Stimulated activated CD4-positive, alpha-beta T cell treated with anti-CD3 and anti-CD28 coated beads, Interleukin-2, amount 100 ng/mL, for 48 hours (primary cell): ENCODE measurements at regions not wholly inside any gene's neighbourhood (a gene's known extent, or its start where the extent isn't known, plus 50 kb on each side); places are given as distances from the start of the nearest gene placed in this dataset.
"Not testable (repeated sequence)": the region's sequence is repeated elsewhere in the genome, so short reads cannot be mapped to it uniquely, and the experiment has no call there.

Experiments
- DNase-seq, 2 donors: peaks; one replicate each; pipeline ENCODE4 v3.0.0-alpha.2; 2020

GRCh38 chr2:8559805-8560204 lies 122.1 kb upstream of the ID2 start:
- DNase-seq: no peak

GRCh38 chr2:8561692-8562091 lies 120.2 kb upstream of the ID2 start:
- DNase-seq: not testable (repeated sequence)

GRCh38 chr2:8563814-8564474 lies 117.9 kb upstream of the ID2 start:
- no peak for DNase-seq

- no peak for DNase-seq
Observed at GRCh38 chr2:8564475-8564874, 117.4 kb upstream of the ID2 start.

GRCh38 chr2:8565399-8566154 lies 116.3 kb upstream of the ID2 start:
- DNase-seq: no peak

DNA sequence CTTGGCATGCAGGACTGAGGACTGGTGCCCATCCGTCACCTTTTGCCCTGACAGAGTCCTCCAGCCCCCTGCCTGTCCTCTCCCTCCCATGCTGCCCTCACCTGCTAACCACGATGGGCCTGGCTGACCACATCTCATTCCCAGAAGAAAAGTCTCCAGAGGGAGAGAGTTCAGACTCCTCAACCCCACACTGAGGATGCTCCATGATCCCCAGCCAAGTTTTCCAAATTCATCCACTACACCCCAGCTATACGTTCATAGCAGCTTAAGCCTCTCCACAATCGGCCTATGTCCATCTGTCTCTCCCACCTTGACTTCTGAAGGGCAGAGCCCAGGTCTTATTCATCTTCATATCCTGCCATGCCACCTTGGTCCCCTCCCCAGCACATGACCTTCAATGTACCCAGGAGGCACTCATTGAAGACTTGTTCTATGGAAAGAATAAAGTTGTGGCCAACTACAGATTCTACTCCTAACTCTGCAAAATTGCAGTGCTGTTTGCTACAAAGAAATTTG lies 115.6 kb upstream of the ID2 start:
- no peak for DNase-seq

DNA sequence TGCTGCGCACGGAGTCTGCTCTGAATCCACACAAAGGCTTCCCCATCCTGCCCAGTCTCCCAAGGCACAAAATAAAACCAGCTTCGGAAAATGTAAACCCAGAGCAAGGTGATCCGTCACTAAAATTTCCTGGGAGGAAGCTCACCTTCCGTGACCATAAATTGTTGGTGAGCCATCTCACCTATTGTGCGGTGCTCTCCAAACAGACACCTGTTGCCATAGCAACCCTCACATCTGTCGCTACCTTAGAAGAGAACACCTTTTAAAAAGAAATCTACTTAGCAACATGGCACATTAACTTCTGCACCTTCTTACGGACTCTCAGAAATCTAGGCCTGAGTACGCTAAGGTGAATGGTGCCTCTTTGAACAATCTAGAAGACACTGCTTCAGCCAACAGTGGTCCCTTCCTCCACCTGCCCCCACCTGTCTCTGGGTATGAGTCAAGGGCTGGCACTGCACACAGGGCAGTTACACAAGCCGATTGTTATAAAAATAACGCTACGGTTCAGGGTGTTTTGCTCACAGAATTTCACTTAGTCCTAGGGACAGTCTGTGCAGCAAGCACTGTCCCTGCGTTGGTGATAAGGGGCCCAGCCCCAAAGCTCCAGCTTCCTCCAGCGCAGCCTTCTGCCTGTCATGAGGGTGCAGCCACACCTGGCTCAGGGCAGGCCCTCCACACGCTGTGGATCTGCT lies 114.9 kb upstream of the ID2 start:
- no peak for DNase-seq

GRCh38 chr2:8567469-8568260 lies 114.2 kb upstream of the ID2 start:
- DNase-seq: no peak

GRCh38 chr2:8568543-8569302 lies 113.1 kb upstream of the ID2 start:
- DNase-seq: no peak

DNA sequence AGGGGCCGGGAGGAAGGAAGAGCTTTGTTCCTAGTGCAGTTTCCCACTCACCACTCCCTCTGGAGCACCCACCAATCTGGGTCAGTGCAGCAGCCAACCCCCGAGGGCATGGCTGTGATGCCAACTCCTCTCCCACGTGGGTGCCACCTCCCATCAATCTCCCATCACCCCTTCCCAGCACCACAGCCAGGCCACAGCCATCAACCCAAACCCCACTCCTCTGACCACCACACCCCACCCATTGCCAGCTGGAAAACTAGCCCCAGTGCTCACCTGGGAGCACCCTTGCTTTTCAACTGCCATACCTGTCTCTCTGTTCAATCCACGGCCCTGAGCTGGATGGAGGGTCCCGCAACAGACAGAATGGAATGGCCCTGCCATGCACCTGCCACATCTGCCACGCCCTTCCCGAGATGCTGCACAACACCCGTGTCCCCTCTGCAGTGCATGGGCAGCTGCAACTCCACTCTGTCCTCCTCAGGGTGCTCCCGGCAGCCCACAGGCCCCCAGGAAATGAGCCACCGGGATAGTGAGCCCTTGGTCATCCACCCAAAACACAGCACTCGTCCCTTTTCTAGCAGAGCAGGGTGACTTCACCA lies 112.4 kb upstream of the ID2 start:
- DNase-seq: no peak

DNA sequence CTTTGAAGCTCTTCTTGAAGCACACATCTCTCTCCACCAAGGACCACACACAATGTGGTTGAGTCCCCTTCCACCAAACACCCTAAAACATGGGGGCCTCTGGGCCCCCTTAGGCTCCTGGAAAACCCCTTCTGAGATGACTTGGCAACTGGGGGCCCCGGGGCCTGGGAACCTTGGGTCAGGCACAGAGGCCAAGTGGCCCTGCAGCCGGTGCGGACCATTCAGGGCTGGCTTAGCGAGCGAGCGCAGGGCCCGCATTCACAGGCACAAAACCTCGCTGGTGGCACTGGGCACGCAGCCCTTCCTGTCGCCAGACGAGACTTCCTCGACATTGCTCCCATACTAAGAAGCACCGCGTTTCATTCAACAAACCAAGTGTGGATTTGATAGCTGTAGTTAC lies 111.2 kb upstream of the ID2 start:
- DNase-seq: no peak

DNA sequence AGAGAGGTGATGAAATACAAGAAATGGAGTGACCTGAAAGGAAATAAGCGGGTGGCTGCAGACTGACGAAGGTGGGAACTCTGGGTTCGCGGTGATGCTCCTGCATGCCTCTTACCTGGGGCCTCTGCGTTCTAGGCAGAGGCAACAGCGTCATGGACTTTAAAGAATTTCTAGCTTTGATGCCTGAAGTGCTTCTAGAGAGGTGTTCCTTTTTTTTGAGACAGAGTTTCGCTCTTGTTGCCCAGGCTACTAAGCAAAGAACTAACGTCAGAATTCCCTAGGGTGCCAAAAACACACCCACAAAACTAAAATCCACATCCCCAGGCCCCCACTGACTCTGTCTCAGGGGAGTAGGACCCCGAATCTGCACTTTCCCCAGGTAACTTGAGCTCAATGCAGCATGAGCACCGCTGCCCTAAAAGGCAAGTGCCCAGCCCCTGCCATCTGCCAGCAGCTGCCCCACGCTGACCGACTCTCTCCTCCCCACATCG lies 110.5 kb upstream of the ID2 start:
- DNase-seq: no peak

DNA sequence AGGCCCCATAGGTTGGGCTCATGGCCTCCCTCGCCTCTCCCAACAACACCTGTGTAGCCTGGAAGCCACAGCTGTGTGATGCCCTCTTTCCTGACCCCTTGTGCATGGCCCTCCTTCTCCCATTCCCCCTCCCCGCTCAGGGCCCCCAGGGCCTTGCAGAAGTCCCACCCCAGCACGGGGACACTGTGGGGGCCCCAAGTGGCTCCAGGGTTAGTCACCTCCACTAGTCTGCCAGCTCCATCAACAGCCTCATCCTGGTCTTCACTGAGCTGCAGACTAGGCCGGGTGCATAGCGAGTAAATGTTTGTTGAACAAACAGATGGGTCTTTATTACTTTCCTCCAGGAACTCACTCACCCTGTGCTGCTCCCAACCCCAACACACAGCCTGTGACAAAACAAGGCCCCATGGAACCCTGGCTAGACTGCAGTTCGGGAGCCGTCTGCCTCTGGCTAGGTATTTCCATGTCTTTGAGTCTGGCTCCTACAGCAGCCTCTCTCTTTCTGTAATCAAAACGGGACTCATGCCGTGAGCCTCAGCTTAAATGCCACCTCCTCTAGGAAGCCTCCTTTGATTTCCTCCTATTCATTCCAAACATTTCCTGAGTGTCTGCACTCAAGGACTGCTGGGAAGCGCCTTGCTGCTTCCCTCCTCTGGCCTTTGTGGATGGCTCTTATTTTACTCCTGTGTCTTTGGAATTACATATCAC lies 109.9 kb upstream of the ID2 start:
- DNase-seq: no peak

GRCh38 chr2:8572712-8573233 lies 109.1 kb upstream of the ID2 start:
- DNase-seq: no peak

DNA sequence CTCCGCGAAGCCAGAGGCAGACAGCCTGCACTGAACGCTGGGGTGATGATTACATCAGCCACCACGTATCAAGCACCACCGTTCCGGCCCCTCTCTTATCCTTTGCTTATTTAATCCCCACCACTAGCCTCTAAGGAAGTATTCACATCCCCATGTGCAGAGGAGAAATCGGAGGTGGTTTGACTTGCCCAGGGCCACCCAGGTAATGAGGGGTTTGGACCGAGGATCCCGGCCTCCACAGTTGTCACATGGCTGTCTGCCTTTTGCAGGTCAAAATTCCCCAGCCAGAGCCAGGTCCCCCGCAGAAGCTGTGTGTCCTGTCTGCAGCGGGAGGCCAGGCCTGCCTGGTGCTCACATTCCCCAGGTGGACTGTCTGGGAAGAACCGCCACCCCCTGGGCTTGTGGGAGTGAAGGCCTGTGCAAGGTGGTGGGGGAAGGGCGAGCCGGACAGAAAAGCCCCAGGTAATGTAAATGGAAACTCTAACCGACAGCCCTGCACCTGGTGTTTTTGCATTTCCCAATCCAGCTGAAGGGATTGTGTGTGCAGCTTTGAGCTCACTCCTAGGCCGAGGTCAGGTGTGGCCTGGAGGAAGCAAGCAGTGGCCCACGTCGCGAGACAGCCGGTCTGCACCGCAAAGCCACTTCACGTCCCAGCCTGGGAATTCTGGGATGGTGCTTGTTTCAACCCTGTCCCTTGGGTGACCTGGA lies 108.5 kb upstream of the ID2 start:
- no peak for DNase-seq

- DNase-seq: no peak
Observed at GRCh38 chr2:8573942-8574195, 108.0 kb upstream of the ID2 start.

GRCh38 chr2:8574196-8575037 lies 107.4 kb upstream of the ID2 start:
- DNase-seq: no peak

- DNase-seq: no peak
Observed at GRCh38 chr2:8575038-8575833, 106.6 kb upstream of the ID2 start.
